ENCODE measurements at regions not wholly inside any gene's neighbourhood (a gene's known extent, or its start where the extent isn't known, plus 50 kb on each side); places are given as distances from the start of the nearest gene placed in this dataset.

DNA sequence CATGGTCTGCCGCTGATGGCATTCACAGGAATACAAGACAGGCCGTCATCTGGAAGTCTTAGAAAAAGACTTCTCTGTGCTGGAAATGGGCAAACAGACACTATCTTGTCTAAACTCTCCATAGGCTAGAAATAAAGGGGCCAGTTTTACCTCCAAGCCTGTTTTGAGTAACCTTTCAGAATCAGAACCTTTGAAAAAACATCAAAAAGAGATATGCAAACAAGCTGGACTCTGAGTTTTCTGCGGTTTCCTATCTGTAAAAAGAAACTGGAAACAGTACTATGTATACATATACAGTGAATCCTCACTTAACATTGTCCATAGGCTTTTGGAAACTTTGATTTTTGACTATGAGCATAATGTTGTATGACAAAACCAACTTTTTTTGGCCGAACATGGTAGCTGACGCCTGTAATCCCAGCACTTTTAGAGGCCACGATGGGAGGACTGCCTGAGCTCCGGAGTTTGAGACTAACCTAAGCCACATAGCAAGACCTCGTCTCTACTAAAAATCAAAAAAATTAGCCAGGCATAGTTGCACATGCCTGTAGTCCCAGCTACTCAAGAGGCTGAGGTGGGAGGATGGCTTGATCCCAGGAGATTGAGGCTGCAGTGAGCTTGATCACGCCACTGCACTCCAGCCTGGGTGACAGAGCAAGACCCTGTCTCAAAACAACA is 92.9 kb upstream of the MAX start:
- no peak for DNase-seq (ENCODE audit: low spot score in 2 of 2, unreplicated experiment in 2 of 2)

GRCh38 chr14:65198346-65198745 is 96.0 kb upstream of the MAX start:
- H3K36me3 Mint-ChIP-seq: no peaks in the 10 kb centered on the region
- no peak for DNase-seq (ENCODE audit: low spot score in 2 of 2, unreplicated experiment in 2 of 2)
- no peaks in the 10 kb centered on the region for H3K27me3 Mint-ChIP-seq (ENCODE audit: low read depth)

More for the DNA sequence above, 92.9 kb upstream of the MAX start:
- no peak for TF ChIP-seq CTCF (IDR thresholded peaks at IDR 0.05; ENCODE audit: unreplicated experiment)
- Mint-ChIP-seq H3K4me3 (no peak overlapping the region), H3K4me1 (peaks cover 5% of the 10 kb centered on the region), H3K27me3 (ENCODE audit: low read depth) (no peaks in the 10 kb centered on the region), H3K9me3 (no peaks in the 10 kb centered on the region), H3K36me3 (no peaks in the 10 kb centered on the region), H3K27ac (no peak overlapping the region)

DNA sequence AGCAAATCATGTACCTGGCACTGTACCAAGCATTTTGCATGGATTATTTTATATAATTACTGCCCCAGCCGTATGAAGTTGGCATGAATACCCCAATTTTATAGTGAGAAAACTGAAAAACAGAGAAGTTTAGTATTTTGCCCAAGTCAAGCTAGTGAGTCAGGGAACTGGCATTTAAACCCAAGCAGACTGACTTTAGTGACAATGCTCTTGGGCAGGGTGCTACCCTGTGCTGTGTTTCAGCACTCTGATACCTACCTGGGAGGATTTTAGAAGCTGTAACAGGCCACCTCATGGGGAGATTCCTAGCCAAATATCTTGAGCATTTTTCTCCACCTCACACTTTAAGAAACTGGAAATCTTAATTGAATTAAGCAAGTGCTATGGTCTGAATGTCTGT is 98.1 kb upstream of the MAX start:
- Mint-ChIP-seq H3K9me3 (no peaks in the 10 kb centered on the region), H3K4me1 (peaks cover 5% of the 10 kb centered on the region), H3K27ac (no peak overlapping the region), H3K36me3 (no peaks in the 10 kb centered on the region), H3K27me3 (ENCODE audit: low read depth) (no peaks in the 10 kb centered on the region), H3K4me3 (no peak overlapping the region)
- TF ChIP-seq CTCF (IDR thresholded peaks at IDR 0.05; ENCODE audit: unreplicated experiment): no peak
- DNase-seq (ENCODE audit: low spot score in 2 of 2, unreplicated experiment in 2 of 2): no peak

More at GRCh38 chr14:65198346-65198745, 96.0 kb upstream of the MAX start:
- H3K9me3 Mint-ChIP-seq: no peaks in the 10 kb centered on the region
- no peak overlapping the region for H3K4me3 Mint-ChIP-seq
- TF ChIP-seq CTCF (IDR thresholded peaks at IDR 0.05; ENCODE audit: unreplicated experiment): no peak
- H3K27ac Mint-ChIP-seq: no peak overlapping the region
- peaks cover 5% of the 10 kb centered on the region for H3K4me1 Mint-ChIP-seq

DNA sequence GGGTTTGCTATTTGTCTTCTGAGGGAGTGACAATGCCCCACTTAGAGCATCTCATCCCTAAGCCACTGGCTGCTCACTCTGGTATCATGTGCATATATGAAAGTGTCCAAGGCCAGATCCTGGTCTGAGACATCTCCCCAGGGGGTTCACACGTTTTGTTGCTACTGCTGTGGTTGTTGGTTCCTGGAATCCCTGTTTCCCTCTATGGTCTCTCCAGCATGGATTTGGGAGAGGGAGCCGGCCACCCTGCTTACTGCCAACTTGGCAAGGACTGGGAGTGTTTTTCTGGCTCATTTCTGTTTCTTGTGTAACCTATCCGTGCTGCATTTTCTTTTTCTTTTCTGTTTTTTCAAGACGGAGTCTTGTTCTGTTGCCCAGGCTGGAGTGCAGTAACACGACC is 101.3 kb upstream of the MAX start:
- Mint-ChIP-seq H3K4me3 (no peak overlapping the region), H3K4me1 (peaks cover 2% of the 10 kb centered on the region), H3K27ac (no peak overlapping the region), H3K36me3 (no peaks in the 10 kb centered on the region), H3K9me3 (no peaks in the 10 kb centered on the region), H3K27me3 (ENCODE audit: low read depth) (no peaks in the 10 kb centered on the region)
- no peak for TF ChIP-seq CTCF (IDR thresholded peaks at IDR 0.05; ENCODE audit: unreplicated experiment)
- no peak for DNase-seq (ENCODE audit: low spot score in 2 of 2, unreplicated experiment in 2 of 2)

DNA sequence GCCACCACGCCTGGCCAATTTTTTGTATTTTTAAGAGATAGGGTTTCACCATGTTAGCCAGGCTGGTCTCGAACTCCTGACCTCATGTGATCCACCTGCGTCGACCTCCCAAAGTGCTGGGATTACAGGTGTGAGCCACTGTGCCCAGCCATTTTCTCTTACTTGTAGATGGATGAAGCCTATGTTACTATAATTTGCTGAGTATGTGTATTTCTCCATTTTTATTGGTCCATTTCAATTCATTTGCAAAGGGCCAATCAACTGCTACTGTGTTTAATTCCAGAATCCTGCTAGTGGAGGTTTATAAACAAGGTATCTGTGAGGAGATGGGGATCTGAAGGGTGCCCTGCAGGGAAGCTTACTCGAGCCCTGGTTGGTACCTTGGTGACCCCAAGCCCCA is 101.7 kb upstream of the MAX start:
- Mint-ChIP-seq H3K36me3 (no peaks in the 10 kb centered on the region), H3K27ac (no peak overlapping the region), H3K9me3 (no peaks in the 10 kb centered on the region), H3K4me3 (no peak overlapping the region), H3K27me3 (ENCODE audit: low read depth) (no peaks in the 10 kb centered on the region), H3K4me1 (peaks cover 2% of the 10 kb centered on the region)
- no peak for DNase-seq (ENCODE audit: low spot score in 2 of 2, unreplicated experiment in 2 of 2)
- no peak for TF ChIP-seq CTCF (IDR thresholded peaks at IDR 0.05; ENCODE audit: unreplicated experiment)

DNA sequence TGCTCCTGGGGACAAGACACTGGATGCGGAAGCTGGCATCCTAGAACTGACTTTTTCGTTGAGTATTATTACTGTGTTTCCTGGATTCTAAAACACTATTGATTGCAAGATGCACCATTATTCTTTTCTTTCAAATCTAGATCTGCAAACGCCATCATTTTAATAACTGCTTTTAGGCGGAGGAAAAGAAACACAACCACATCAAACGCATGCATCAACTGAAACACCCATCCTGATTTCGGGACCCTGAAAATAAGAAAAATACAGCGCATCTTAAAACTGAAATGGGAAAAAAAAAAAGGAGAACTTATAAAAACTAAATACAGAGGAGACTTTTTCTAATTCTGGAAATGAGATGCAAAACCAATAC is 103.7 kb upstream of the MAX start:
- no peak overlapping the region for H3K4me3 Mint-ChIP-seq
- H3K9me3 Mint-ChIP-seq: no peaks in the 10 kb centered on the region
- no peak for DNase-seq (ENCODE audit: low spot score in 2 of 2, unreplicated experiment in 2 of 2)
- H3K27me3 Mint-ChIP-seq (ENCODE audit: low read depth): no peaks in the 10 kb centered on the region
- no peak overlapping the region for H3K27ac Mint-ChIP-seq
- H3K4me1 Mint-ChIP-seq: peaks cover 2% of the 10 kb centered on the region
- TF ChIP-seq CTCF (IDR thresholded peaks at IDR 0.05; ENCODE audit: unreplicated experiment): no peak
- no peaks in the 10 kb centered on the region for H3K36me3 Mint-ChIP-seq

All from mesothelial cell of epicardium (in vitro differentiated cells).